HG02938 (cell line): ENCODE measurements at regions not wholly inside any gene's neighbourhood (a gene's known extent, or its start where the extent isn't known, plus 50 kb on each side); places are given as distances from the start of the nearest gene placed in this dataset.

ENCODE experiments used
- ATAC-seq: cut with Tn5 transposase; IDR thresholded peaks from one replicate; pipeline ENCODE4 v1.9.1; 2021; ENCODE audit warnings: mild to moderate bottlenecking, moderate library complexity; ENCODE audit not compliant: unreplicated experiment

DNA sequence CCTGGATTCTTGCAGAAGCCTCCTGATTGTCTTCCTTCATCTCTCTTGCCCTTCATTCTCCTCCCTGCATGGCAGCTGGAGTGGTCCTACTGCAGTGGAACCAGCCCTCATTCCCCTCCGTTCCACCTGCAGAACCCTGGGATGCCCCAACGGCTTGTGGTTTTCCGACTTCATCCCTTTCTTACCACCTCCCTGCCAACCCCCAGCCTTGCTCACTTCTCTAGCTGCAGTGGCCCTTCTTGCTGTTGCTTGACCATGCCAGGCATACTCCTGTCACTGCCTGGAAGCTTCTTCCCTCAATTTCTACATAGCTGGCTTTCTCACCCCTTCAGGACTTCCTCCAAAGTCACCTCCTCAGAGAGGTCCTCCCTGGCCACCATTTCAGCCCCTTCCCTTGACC lies 123.3 kb downstream of the BEGAIN start:
- no peak for ATAC-seq

DNA sequence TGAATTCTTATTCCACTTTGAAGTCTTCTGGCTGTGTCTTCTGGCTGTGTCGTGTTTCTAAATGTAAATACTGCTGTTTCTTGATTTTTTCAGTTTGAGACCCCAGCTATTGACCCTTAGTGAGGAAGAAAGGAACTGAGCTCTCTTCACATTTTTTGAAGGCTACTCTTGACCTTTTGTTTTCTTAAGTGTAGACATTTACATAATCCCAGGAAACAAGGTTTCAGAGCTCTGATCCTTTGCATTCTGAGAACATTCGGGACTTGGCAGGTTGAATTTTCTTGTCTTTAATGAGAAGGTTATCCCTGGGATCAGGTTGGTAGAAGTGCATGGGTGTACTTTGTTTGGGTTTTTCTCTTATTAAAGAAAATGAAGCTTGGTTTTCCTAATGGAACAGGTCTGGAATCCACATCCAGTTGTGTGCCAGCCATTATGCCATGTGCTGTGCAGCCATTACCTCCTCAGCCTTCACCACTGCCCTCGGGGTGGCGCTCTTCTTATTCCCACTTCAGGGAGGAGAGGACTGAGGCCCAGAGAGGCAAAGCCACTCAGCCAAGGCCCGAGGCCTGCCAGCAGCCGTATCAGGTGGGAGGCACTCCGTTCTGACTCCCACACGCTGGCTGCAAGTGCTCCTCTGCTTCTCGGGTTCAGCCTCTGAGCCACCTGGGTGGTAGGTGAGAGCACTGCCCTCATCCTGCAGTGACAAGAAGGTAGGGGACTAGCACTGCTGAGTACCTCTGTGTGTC lies 120.9 kb downstream of the BEGAIN start:
- no peak for ATAC-seq

DNA sequence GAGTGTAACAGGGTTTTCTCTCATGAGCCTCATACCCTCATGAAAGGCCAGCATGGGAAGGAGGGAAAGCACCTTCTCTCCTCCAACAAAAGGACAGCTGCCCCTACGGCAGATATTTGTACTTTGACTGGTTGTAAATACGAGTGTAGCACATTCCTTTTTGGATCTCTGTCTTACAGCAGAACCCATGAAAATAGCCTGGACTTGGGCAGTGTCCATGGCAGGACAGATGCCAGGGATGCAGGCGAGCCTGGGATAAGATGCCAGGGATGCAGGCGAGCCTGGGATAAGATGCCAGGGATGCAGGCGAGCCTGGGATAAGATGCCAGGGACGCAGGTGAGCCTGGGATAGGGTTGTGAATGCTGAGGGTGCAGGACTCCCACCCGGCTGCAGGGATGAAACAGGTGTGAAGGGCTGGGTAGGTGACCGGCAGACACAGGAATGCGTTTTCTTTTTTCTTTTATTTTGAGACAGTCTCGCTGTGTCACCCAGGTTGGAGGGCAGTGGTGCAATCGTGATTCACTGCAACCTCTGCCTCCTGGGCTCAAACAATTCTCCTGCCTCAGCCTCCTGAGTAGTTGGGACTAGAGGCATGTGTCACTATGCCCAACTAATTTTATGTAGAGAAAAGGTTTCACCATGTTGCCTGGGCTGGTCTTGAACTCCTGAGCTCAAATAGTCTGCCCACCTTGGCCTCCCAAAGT lies 120.0 kb downstream of the BEGAIN start:
- no peak for ATAC-seq

DNA sequence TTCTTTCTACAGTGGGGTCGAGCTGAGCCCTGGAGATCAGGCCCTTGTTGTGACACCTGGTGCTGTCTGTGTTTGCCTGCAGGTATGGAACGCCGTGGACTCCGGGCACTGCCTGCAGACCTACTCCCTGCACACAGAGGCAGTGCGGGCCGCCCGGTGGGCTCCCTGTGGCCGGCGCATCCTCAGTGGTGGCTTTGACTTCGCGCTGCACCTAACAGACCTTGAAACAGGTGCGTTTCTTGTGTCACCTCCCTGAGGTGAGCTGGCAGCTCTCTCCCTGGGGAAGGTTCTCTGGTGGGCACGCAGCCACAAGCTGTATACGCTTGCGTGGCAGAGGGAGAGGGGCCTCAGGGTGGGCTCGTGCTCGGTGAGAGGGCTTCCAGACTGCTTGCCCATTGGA lies 119.3 kb downstream of the BEGAIN start:
- no peak for ATAC-seq

DNA sequence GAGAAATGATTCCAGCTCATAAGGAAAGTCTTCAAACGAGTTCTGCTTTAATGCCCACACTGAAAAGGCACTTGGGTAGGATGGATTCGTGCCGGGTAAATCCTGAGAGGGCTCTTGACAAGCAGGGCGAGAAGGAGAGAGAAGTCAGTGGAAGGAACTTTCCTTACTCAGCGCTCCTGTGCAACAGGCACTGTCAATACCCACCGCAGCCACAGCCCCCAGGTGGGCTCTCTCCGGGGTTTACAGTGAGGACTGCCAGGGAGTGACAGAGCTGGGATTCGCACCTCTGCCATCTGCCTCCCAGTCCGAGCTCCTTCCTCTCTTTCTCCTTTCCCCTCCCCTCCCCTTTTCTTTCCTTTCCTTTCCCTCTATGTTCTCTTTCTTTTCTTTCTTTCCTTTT lies 118.7 kb downstream of the BEGAIN start:
- ATAC-seq: no peak

DNA sequence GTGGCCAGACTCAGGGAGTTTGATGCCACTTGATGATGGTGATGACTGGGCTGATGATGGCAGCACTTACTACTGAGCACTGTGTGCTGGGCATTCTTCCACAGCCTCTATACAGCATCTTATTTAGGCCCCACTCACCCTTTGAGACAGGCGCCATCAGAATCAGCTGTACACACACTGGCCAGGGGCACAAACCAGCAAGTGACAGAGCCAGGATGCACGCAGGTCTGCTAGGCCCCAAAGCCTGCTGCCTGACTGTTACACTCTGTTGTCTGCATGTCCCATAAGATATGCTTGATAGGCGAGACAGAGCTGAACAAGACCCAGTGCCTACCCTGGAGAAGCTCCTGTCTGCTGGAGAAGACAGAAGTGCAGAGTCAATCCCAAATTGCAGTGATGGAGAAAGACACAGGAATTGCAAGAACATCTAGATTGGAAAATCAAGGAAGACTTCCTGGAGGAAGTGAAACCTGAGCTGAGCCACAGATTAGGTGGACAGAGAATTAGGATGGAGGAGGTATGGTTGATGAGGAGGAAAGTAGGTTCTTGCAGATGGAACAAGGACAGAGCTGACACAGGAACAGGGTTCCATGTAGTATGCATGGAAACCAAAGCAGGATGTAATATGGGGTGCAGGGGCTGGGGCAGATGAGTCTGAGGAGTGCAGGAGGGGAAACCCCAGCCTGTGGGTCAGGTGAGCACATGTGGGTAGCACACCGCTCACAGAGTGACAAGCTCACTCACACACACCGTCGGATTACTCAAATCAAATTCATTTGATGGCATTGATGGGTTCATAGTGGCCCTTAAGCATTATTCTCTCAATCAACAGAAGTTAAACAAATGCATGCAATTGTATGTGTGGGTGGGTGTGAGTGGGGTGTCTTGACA lies 117.3 kb downstream of the BEGAIN start:
- ATAC-seq: no peak

DNA sequence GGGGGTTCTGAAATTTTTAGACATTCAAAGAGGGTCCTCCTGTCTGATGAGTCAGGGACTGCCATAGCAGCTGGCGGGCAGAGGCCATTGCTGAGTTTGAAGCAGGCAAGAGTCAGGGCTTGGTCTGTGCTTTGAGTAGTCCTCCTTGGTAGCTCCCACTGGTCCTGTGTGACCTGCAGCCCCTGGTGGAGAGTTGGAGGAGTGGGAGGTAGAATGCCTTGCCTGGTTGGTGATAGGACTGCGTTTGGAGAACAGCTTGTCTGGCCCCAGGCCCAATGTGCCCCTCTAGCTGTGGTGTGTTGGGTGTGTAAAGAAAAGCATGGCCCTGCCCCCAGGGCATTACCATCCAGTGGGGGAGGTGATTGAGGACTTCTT lies 116.7 kb downstream of the BEGAIN start:
- ATAC-seq: no peak

DNA sequence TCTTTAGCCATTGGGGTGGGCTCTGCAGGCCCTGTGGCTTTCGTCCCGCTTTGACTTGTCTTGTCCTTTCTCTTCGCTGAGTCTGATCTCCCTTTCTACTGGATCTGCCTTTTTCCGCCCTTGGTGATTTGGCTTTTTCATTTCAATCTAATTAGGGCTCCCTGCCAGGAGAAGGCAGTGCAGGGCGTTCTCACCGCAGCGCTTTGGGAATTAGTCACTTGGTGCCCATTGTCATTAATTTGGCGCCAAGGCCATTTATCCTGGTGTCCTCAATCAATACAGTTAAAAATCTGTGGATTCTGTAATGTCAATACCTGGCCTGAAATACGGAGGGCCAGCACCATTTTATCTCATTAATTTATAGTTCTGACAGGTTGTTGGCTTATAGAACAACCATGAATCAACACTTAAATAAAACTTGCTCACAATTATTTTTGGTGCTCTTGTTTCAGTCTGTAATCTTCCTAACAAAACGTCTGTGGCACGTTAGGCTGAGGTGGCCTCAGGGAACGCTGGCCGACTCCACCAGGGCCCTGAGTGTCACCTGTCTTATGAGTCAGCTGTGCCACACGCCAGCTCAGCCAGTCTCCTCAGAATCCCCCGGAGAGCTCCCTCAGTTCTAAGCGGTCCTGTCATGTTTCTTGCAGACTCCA lies 115.7 kb downstream of the BEGAIN start:
- no peak for ATAC-seq

DNA sequence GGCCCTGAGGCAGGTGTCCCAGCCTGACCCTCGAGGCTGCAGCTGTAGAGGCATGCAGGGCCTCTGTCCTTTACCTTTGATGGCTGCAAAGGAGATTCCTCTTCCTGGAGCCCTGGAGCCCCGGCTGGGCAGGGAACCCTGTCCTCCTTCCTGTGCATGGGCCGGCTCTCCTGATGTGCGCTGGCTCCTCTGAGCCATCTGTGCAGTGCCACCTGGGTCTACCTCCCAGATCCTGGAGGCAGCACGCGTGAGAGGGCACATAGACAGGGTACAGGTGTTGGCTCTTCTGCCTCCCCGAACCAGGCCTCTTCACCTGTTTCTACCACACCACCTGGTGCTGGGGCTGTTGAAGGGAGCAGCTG lies 115.1 kb downstream of the BEGAIN start:
- no peak for ATAC-seq

DNA sequence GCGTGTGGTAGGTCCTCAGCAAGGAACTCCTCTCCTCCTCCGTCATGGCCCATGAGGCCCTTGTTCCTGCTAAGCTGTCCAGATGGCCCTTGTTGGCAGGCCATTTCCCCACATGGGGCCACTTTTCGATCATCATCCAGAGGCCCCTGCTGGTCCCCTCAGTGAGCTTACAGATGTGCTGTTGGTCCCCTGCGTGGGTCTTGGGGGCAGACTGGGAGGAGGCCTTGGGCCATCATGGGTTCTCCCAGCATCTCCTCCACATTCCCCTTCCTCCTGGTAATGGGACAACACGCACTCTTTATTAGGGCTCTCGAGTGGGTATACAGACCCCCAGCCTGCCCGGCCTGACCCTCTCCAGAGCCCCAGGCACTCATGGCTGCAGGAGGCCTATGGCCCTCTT lies 114.7 kb downstream of the BEGAIN start:
- no peak for ATAC-seq

DNA sequence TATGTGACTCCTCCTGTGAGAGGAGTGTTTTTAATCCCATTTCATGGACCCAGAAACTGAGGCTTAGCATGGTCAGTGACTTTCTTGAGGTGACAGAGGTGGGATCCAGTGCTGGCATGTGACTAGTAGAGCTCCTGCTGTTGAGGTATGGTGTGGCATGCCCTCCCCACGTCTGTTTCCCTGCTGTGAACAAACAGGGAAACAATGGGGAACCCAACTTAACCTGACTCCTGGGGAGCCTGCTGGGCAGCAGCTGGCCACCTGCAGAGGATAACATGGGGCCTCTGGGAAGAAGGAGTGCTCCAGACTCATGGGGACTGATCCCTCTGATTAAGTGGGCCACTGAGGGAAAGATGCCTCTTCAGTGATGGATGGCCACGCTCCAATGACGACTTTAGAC lies 114.0 kb downstream of the BEGAIN start:
- no peak for ATAC-seq

DNA sequence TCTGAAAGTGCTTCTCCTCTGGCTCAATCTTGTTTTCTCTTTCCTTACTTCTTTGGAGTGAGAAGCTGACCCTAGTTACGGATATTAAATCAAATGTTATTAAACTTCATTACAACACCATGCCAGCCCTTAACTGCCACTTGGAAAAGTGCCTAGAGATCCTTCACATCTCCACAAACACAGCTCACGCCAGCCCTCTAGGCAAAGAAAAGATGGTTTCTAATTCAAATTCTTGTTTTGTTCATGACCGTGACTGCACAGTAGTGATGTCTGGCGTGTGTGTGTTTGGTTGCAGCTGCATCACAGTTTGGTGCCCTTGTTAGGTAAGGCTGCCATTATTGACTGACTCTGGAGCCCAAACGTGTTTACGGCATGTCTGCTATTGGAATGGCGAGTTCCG lies 113.0 kb downstream of the BEGAIN start:
- no peak for ATAC-seq

DNA sequence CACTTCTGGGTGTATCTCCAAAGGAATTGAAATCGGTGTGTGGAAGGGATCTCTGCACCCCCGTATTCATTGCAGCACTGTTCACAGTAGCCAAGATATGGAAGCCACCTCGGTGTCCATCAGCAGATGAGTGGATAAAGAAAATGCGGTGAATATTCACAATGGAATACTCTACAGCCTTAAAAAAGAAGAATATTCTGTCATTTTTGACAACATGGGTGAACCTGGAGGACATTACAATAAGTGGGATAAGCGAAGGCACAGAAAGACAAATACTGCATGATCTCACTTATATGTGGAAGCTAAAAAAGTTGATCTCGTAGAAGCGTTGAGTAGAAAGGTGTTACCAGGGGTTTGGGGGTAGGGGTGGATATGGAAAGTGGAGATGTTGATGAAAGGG lies 111.9 kb downstream of the BEGAIN start:
- ATAC-seq: no peak

DNA sequence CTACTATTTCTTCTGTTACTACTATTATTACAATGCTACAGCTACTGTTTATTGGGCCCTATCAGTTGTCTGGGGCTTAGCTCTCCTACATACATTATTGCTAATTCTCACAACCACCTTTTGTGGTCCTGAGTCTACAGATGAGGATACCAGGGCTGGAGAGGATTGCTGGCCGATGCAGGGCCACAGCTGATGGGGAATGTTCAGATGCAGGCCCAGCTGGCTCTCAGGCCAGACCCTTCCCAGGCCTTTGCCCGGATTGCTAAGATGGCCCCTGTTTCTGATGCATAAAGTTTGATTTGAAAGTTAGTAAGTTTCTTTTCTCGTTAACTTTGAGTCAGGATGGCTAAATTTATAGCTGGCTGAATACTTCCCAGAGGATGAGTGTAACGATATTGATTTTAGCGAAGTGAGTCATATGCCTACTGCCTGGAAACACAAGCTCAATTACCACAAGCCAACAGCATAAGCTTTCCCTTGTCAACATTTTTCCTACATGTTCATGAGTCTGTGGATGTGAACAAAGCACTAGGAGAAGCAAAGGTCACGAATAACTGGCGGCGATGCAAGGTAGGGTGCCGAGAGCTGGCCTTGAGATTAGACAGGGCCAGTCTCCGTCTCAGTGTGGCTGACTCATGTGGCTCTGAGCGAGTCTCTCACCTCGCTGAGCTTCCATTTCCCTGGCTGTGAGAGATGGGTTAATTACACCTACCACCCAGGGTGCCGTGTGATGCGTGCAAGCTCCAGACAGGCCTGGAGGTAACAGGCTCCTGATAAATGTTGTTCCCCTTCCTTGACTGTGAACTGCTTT lies 111.0 kb downstream of the BEGAIN start:
- no peak for ATAC-seq

DNA sequence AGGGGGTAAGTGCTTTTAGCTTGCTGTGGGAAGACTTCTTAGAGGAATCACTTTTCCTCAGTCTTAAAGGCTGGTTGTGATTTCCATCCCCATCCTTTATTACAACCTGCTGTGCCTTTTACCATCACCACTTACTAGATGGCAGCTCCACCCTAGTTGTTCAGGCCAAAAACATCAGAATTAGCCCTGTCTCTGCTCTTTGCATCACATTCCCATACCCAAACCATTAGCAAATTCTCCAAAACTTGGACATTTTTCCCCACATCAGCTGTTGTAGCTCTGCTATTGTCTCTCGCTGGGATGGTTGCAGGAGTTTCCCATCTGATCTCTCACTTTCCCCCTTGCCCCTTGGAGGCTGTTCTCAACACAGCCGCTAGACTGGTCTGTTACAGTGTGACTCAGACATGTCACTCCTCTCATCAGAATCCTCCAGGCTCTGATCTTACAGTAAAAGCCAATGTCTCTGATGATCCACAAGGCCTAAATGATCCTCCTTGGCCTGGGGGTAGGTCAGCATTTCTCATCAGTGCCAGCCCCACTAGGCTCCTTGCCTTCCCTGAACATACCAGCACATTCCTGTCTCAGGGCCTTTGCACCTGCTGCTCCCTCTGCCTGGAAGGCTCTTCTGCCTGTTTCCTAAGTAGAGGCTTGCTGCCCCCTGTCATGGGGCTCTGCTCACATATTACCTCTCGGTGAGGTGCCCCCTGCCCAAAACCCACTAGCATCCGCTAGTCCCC lies 102.5 kb downstream of the BEGAIN start:
- no peak for ATAC-seq

DNA sequence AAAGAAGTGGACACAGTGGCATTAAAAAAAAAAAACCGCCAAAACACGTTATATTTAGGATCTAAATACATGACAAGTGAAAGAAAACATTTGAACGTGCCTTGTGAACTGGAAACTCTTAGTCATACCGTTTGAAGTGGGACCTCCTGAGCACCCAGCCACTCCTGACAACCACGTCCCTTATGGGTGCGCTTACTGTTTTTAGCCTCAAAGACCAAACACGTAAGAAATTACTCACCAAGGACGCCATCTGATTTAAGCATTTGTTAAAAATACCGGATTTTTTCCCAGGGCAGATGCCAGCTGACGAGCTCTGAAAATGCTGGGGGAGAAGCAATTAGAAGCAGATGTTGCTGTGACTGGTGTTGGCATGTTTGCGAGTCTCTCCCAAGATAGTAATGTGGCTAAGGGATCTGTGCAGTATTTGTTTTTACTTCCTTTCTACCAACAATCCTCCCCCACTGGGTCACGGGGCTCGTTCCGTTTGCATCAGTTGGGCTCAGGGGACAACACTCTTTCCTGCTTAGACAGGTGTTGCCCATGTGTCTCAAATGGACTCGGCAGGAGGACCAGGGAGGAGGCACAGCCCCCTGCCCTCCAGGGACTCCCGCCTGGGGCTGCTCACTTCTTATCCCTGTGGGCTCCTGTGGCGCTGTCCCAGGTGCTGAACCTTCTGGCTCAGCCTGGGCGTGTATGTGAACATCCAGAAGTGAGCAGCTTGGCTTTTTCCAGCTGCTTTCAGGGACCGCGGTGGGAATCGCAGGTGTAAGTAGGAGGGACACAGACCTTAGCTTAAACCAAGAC lies 101.0 kb downstream of the BEGAIN start:
- peak; percentile 53 for ATAC-seq
